HEK293 (cell line): ENCODE measurements at regions not wholly inside any gene's neighbourhood (a gene's known extent, or its start where the extent isn't known, plus 50 kb on each side); places are given as distances from the start of the nearest gene placed in this dataset.

ENCODE experiments used
- CTCF ChIA-PET: fragments of 350-600 bp; formaldehyde crosslinking; extraction: SDS; loops from one replicate; lab custom pipeline; 2021; ENCODE audit warnings: antibody characterized with exemption; lab: Yijun Ruan, JAX
- POLR2A ChIA-PET: fragments of 300-600 bp; formaldehyde crosslinking; extraction: SDS; loops from one replicate; lab custom pipeline; 2020; ENCODE audit warnings: antibody characterized with exemption, inconsistent platforms; lab: Yijun Ruan, JAX
- H3K27ac ChIP-seq: fragments of 200-500 bp; sonication (Bioruptor generic); 2 replicates; pipeline ENCODE4 v1.5.1; 2014; ENCODE audit warnings: low read depth, low read length, control low read depth, inconsistent platforms; ENCODE audit errors: extremely low read depth
- H3K36me3 ChIP-seq, 2 experiments: fragments of 200-500 bp in 1 of 2; sonication (Bioruptor generic) in 1 of 2; 1 replicate in 1 of 2; 2 replicates in 1 of 2; pipeline ENCODE4 v1.5.1; 2014 to 2017; ENCODE audit warnings: inconsistent platforms in 2 of 2, low read length in 2 of 2; ENCODE audit not compliant: control insufficient read depth in 2 of 2, insufficient read depth in 1 of 2
- H3K4me1 ChIP-seq: fragments of 200-500 bp; sonication (Bioruptor generic); 2 replicates; pipeline ENCODE4 v1.5.1; 2014; ENCODE audit warnings: mild to moderate bottlenecking, low read length, inconsistent platforms; ENCODE audit not compliant: control insufficient read depth, insufficient read depth
- H3K4me3 ChIP-seq: 2 replicates; pipeline ENCODE4 v1.5.1; 2011; ENCODE audit warnings: low read depth, mild to moderate bottlenecking, control low read depth, low read length, moderate library complexity
- H3K9me3 ChIP-seq: fragments of 200-500 bp; sonication (Bioruptor generic); 2 replicates; pipeline ENCODE4 v1.5.1; 2014; ENCODE audit warnings: low read depth, low read length, inconsistent platforms; ENCODE audit not compliant: control insufficient read depth, insufficient read depth
- GFI1B ChIP-seq: fragments of 450-650 bp; formaldehyde crosslinking; IDR thresholded peaks from 2 replicates; pipeline ENCODE4 v1.5.1; 2016; ENCODE audit warnings: missing biosample characterization, missing genetic modification characterization
- HOXC10 ChIP-seq: sonication (generic); formaldehyde crosslinking; IDR thresholded peaks from 2 replicates; pipeline ENCODE4 v1.8.1; 2023; ENCODE audit warnings: mild to moderate bottlenecking, missing genetic modification reagents
- KLF16 ChIP-seq: fragments of 450-650 bp; formaldehyde crosslinking; IDR thresholded peaks from 2 replicates; pipeline ENCODE4 v1.5.1; 2017; ENCODE audit warnings: missing biosample characterization, missing genetic modification characterization
- MZF1 ChIP-seq: fragments of 450-650 bp; formaldehyde crosslinking; IDR thresholded peaks from 2 replicates; pipeline ENCODE4 v1.5.1; 2017; ENCODE audit warnings: missing biosample characterization, missing genetic modification characterization, borderline replicate concordance
- YY1 ChIP-seq: fragments of 450-650 bp; formaldehyde crosslinking; IDR thresholded peaks from 2 replicates; pipeline ENCODE4 v1.5.1; 2018; ENCODE audit warnings: missing biosample characterization, missing genetic modification characterization
- ZBTB10 ChIP-seq: fragments of 450-650 bp; formaldehyde crosslinking; IDR thresholded peaks from 2 replicates; pipeline ENCODE4 v1.5.1; 2016; ENCODE audit warnings: missing biosample characterization, missing genetic modification characterization
- ZBTB8A ChIP-seq: fragments of 450-650 bp; formaldehyde crosslinking; IDR thresholded peaks from 2 replicates; pipeline ENCODE4 v1.5.1; 2016; ENCODE audit warnings: missing biosample characterization, missing genetic modification characterization
- ZFP37 ChIP-seq: fragments of 450-650 bp; formaldehyde crosslinking; IDR thresholded peaks from 2 replicates; pipeline ENCODE4 v1.5.1; 2016; ENCODE audit warnings: missing biosample characterization, missing genetic modification characterization
- ZNF157 ChIP-seq: fragments of 450-650 bp; formaldehyde crosslinking; IDR thresholded peaks from 2 replicates; pipeline ENCODE4 v1.5.1; 2016; ENCODE audit warnings: missing biosample characterization, missing genetic modification characterization
- ZNF16 ChIP-seq: fragments of 450-650 bp; formaldehyde crosslinking; IDR thresholded peaks from 2 replicates; pipeline ENCODE4 v1.5.1; 2016; ENCODE audit warnings: low read depth, missing biosample characterization, missing genetic modification characterization
- ZNF274 ChIP-seq, 2 experiments: fragments of 200-500 bp in 1 of 2; fragments of 450-650 bp in 1 of 2; sonication (Bioruptor generic) in 1 of 2; formaldehyde crosslinking in 1 of 2; IDR thresholded peaks; 2 replicates each; pipeline versions ENCODE4 v1.5.1 to v1.6.1; 2014 to 2016; ENCODE audit warnings: borderline replicate concordance in 1 of 2, inconsistent platforms in 1 of 2, low read length in 1 of 2, missing biosample characterization in 1 of 2, missing genetic modification characterization in 1 of 2
- ZNF311 ChIP-seq: fragments of 450-650 bp; formaldehyde crosslinking; IDR thresholded peaks from 2 replicates; pipeline ENCODE4 v1.5.1; 2017; ENCODE audit warnings: missing biosample characterization, missing genetic modification characterization, borderline replicate concordance
- ZNF404 ChIP-seq: fragments of 450-650 bp; formaldehyde crosslinking; IDR thresholded peaks from 2 replicates; pipeline ENCODE4 v1.5.1; 2017; ENCODE audit warnings: missing biosample characterization, missing genetic modification characterization
- ZNF416 ChIP-seq: fragments of 450-650 bp; formaldehyde crosslinking; IDR thresholded peaks from 2 replicates; pipeline ENCODE4 v1.5.1; 2016; ENCODE audit warnings: missing biosample characterization, missing genetic modification characterization
- ZNF423 ChIP-seq: fragments of 450-650 bp; formaldehyde crosslinking; IDR thresholded peaks from 2 replicates; pipeline ENCODE4 v1.5.1; 2016; ENCODE audit warnings: missing biosample characterization, missing genetic modification characterization
- ZNF473 ChIP-seq: fragments of 450-650 bp; formaldehyde crosslinking; IDR thresholded peaks from 2 replicates; pipeline ENCODE4 v1.5.1; 2017; ENCODE audit warnings: missing biosample characterization, missing genetic modification characterization
- ZNF501 ChIP-seq: fragments of 450-650 bp; formaldehyde crosslinking; IDR thresholded peaks from 2 replicates; pipeline ENCODE4 v1.5.1; 2016; ENCODE audit warnings: missing biosample characterization, missing genetic modification characterization
- ZNF518A ChIP-seq: fragments of 450-650 bp; formaldehyde crosslinking; conservative IDR thresholded peaks from 2 replicates; pipeline ENCODE4 v1.5.1; 2016; ENCODE audit warnings: low read depth, missing biosample characterization, missing genetic modification characterization
- ZNF530 ChIP-seq: fragments of 450-650 bp; formaldehyde crosslinking; IDR thresholded peaks from 2 replicates; pipeline ENCODE4 v1.5.1; 2016; ENCODE audit warnings: low read depth, missing biosample characterization, missing genetic modification characterization
- ZNF585B ChIP-seq: fragments of 450-650 bp; formaldehyde crosslinking; IDR thresholded peaks from 2 replicates; pipeline ENCODE4 v1.5.1; 2016; ENCODE audit warnings: missing biosample characterization, missing genetic modification characterization
- ZNF621 ChIP-seq: fragments of 450-650 bp; formaldehyde crosslinking; IDR thresholded peaks from 2 replicates; pipeline ENCODE4 v1.5.1; 2017; ENCODE audit warnings: missing biosample characterization, missing genetic modification characterization
- ZNF624 ChIP-seq: fragments of 450-650 bp; formaldehyde crosslinking; IDR thresholded peaks from 2 replicates; pipeline ENCODE4 v1.5.1; 2017; ENCODE audit warnings: missing biosample characterization, missing genetic modification characterization
- ZNF629 ChIP-seq: fragments of 450-650 bp; formaldehyde crosslinking; IDR thresholded peaks from 2 replicates; pipeline ENCODE4 v1.5.1; 2017; ENCODE audit warnings: missing biosample characterization, missing genetic modification characterization
- ZNF654 ChIP-seq: fragments of 450-650 bp; formaldehyde crosslinking; IDR thresholded peaks from 2 replicates; pipeline ENCODE4 v1.5.1; 2016; ENCODE audit warnings: low read depth, missing biosample characterization, missing genetic modification characterization

GRCh38 chr11:70584498-70585235 is 186.3 kb downstream of the CTTN start (continued):
- TF ChIP-seq ZNF501 (tag by site-specific recombination) (no peak), ZNF157 (tag by site-specific recombination) (no peak), ZBTB8A (no peak), ZFP37 (tag by site-specific recombination) (no peak), ZNF311 (tag by site-specific recombination) (no peak), MZF1 (tag by site-specific recombination) (no peak), ZNF473 (tag by site-specific recombination) (no peak), ZNF585B (tag by site-specific recombination) (no peak), ZNF654 (tag by site-specific recombination) (no peak)

- ChIA-PET CTCF (no interaction called here), POLR2A (no interaction called here)
- Histone ChIP-seq H3K9me3 (no peaks in the 10 kb centered on the region), H3K27ac (no peak overlapping the region)
- no peak for TF ChIP-seq ZNF624
- no peak for TF ChIP-seq ZNF416
- no peak for TF ChIP-seq ZBTB10 (tag by site-specific recombination)
- no peak for TF ChIP-seq YY1 (tag by site-specific recombination)
- TF ChIP-seq ZNF423 (tag by site-specific recombination): no peak
- TF ChIP-seq ZNF621 (tag by site-specific recombination): no peak
- TF ChIP-seq HOXC10 (CRISPR knock-in tag): no peak
- TF ChIP-seq ZNF530 (tag by site-specific recombination): no peak
- no peak for TF ChIP-seq ZNF16 (tag by site-specific recombination)
- TF ChIP-seq GFI1B (tag by site-specific recombination): no peak
- TF ChIP-seq ZNF404 (tag by site-specific recombination): no peak
- TF ChIP-seq KLF16: no peak
- no peak for TF ChIP-seq ZNF629 (tag by site-specific recombination)
- TF ChIP-seq, all 188 proteins: peak for 0
- Histone ChIP-seq H3K4me1 (no peaks in the 10 kb centered on the region), H3K36me3 (no peaks in the 10 kb centered on the region), H3K4me3 (no peak overlapping the region)
Measured at GRCh38 chr11:70585236-70585545, 186.9 kb downstream of the CTTN start.

GRCh38 chr11:70586261-70587074 is 188.1 kb downstream of the CTTN start:
- Histone ChIP-seq H3K9me3 (no peaks in the 10 kb centered on the region), H3K4me1 (no peaks in the 10 kb centered on the region), H3K36me3 (no peaks in the 10 kb centered on the region), H3K4me3 (no peak overlapping the region), H3K27ac (no peak overlapping the region)
- ChIA-PET POLR2A (no interaction called here), CTCF (no interaction called here)
- TF ChIP-seq ZNF518A (tag by site-specific recombination): no peak
- TF ChIP-seq ZNF274 (IDR thresholded peaks at IDR 0.05; ENCODE audit: low read length): no peak
- TF ChIP-seq ZNF274 (tag by site-specific recombination; IDR thresholded peaks at IDR 0.05; ENCODE audit: borderline replicate concordance): no peak
